GM21390 (cell line): ENCODE measurements at regions not wholly inside any gene's neighbourhood (a gene's known extent, or its start where the extent isn't known, plus 50 kb on each side); places are given as distances from the start of the nearest gene placed in this dataset.
"Not testable (repeated sequence)": the region's sequence is repeated elsewhere in the genome, so short reads cannot be mapped to it uniquely, and the experiment has no call there.

Experiments
- ATAC-seq: cut with Tn5 transposase; IDR thresholded peaks from one replicate; pipeline ENCODE4 v1.9.1; 2021; ENCODE audit not compliant: unreplicated experiment

DNA sequence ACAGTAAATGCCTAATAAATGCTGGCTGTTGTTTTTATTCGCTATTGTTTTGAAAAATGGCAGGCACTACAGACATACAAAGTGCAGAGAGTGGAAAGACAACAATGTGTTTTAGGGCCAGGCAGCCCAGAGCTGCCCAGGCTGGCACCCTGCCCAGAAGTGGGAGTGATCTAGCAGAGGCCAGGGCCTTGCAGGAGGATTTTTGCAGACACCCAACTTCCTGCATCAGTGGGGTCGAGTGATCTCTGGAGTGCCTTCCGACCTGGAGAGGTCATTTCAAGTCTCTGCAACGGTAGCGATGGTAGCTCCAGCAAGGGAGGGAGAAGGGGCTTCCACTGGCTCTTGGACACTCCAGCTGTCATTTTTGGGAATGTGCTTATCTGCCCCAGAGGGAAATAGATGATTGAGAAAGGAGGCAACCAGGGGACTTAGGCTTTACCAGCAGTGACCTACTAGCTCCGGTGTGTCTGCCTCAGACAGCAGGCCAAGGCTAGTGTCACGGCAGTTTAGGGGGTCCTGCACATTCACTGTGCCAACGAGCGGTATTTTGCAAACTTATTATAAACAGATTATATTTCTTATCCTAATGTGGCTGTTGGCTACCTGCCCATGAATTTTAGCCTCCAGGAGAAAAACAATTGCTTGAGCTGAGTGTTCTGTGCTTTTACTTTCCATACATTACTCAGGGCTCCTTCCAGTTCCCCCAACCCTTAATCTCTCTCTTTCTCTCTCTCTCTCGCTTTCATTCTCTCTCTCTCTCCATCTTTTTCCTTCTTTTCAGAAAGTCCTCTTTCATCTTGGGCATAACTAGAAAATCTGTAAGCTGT, 153.9 kb upstream of the PLGLB2 start:
- not testable (repeated sequence) for ATAC-seq

DNA sequence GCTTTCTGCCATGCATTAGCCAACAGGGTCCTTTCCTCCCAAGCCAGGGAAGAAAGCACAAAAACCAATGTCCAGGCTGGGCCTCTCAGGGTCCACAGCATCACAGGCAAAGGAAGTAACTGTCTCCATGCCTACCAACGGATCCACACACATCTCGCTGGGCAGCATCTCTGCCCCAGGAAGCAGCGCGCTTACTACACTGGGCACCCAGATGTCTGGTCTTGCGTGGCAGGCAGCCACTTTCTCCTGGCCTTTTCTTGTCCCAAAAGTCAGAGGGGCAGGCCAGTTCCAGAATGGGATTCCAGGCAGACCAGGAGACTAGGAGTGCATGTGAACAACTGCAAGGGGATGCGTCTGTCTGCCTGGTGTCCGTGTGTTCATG, 153.3 kb upstream of the PLGLB2 start:
- not testable (repeated sequence) for ATAC-seq

DNA sequence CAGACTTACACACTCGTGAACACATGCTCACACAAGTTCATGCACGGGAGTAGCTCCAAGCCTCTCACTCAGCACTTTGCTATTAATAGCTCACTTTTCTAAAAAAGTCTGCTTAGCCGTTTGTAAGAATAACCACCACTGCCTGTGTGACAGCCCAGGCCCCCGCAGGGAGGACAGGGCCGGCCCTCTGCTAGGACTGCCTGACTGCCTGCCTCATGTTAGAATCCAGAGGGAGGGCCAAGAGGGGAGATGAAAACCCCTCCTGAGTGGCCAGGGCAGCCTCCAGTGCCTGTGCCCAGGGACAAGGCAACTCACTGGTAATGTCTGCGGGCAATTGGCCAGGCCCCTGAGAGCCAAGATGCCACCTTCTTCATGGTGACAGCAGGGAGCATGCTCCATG, 152.9 kb upstream of the PLGLB2 start:
- ATAC-seq: not testable (repeated sequence)

DNA sequence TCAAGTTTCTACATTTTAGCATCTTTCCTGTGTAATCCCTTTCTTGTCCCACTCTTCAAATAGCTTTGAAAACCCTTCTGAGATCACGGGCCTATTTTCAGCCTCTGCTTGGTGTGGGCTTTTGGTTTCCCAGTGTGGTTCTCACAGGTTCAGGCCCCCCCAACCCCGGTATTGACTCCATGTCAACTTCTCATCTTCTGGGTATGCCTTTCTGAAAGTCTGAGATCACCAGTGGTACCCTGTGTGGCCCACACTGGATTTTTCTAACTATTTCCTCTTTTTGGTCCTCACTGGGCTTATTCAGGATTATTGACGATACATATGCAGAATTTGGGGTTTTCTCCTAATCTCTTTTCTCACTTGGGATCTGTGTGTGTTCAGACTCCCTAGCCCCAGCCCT, 146.9 kb upstream of the PLGLB2 start:
- not testable (repeated sequence) for ATAC-seq

DNA sequence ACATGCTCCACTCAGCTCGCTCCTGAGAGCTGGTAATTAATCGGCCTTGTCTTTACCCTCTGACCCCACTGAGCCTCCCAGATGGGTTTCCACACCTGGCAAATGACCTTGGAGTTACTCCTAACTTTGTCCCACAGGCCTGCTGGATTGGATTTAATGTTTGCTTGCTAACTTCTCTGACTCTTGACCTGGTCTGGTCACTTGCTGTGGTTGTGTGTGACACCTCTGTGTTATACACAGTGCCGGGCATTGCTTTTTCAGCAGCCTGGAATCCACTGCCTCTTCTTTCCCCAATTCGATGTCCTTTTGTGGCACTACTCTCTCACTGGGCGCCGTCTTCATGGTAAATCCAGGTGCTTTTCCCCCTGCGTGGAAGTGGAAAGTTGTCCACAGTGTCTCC, 145.8 kb upstream of the PLGLB2 start:
- not testable (repeated sequence) for ATAC-seq

DNA sequence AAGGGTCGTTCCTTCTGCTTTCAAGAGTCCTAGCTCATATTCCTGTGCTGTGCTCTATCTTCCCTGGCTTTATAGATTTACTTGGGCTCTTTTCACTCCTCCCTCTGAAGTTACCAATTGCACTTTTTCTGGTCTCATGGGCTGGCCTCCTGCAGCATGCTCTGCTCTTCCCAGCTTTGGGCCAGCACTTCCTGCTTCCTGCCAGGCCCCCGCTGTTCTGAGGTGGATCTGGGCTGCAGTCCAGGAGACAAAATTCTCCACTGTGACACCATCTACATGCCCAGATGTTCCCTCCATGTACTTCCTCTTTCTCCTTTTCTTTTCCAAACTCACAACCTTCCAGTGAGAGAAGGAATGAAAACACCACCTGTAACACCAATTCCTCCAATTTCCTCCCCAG, 145.2 kb upstream of the PLGLB2 start:
- not testable (repeated sequence) for ATAC-seq

DNA sequence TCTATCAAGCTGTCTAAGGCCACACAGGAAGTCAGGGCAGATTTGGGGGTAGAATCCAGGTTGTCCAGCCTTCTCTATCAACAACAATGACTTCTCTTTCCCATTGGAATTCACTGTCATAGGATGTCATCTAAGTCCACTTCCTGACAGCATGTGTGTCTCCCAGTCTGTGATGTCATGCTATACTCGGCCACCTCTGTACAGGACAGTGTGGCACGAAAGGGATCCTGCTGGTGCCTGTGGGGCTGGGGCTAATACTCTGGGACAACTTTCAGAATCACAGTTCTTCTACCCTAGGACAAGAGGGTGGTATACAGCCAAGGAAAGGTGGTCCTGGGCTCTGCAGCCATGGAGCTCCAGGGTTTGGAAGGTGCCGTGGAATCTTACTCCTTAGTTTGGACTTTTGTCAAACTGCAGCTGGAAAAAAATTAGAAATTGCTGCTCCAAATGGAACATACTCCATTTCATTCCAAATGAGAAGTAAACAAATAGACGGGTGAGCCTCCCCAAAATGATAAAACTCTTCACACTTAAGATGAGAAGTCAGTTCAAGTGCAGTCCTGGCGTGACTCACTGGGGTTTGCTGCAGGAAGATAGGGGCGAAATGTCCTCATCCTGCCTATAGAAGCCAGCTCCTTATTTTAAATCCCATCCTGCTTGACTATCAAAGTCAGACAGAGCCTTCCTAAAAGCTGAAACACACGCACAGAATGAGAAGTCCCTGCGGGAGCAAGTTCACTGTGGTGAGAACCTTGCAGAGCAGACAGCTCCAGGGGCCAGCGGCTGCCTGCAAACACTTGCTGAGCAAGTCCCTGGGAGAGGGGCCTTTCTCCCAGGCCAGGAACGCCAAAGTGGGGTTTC, 144.2 kb upstream of the PLGLB2 start:
- not testable (repeated sequence) for ATAC-seq

DNA sequence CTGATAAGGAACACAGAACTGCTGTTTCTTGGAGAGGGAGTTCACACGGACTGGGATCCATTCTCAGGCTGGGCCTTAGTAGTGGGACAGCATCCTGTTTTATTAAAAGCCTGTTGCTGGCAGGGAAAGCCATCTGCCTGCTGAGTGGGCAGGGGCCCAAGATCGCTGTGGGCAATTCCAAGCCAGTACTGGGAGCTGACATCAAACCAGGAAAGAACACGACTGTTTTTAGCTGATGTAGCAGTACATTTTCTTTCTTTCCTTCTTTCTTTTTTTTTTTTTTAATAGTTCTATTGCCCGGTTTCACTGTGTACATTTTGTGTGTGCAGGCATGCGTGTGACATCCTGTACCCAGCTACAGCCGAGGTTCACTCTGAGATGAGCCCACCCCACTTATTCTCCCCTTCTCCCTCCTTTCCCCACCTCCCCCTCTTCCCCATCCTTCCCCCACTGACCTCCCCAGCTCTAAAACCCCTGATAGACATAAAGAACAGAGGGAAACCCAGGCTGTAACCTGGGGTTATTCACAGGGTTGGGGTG, 143.5 kb upstream of the PLGLB2 start:
- not testable (repeated sequence) for ATAC-seq

DNA sequence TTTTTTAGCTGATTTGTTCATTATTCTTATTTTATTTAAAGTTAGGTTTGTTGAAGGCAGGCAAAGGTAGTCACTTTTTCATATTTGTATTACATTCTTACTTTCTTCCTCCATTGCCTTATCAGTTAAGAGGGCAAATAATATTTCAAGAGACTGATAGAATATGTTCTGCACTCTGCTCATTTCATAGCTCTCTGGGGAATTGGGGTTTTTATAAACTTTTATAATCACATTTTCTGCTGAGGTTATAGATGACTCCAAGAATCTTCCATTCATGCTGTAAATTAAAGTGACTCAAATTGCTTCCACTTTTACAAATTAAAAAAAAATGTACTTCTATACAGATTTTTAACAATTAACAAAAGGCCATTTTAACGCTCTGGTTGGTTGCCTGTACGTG, 142.9 kb upstream of the PLGLB2 start:
- not testable (repeated sequence) for ATAC-seq

DNA sequence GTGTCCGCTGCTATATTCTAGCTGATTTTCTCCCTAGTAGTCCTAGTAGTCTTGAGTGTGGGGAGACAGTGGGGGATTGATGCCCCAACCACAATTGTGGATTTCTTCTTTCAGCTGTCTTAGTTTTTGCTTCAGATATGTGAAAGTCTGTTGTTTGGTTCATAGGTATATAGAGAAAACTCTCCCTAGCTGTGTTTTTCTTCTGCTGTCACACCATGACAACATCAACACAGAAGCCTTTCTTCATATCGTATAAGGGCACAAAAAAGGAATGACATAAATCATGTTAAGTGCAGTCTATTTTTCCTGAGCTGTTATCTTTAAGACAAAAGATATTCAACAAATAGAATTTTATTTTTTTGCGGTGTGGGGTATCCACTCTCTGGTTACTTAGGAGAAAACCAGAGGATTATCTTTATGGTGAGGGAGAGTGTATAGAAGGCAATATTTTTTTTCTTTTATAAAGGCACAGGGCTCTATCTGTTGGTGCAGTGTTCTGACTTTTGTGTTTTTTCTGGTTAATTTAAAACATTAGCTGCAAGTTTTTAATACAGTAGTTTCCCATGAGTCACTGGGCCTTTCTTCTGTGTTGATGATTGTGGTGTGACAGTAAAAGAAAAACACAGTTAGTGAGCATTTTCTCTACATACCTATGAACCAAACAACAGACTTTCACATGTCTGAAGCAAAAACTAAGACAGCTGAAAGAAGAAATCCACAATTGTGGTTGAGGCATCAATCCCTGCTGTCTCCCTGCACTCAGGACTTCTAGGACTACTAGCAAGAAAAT, 139.3 kb upstream of the PLGLB2 start:
- not testable (repeated sequence) for ATAC-seq

DNA sequence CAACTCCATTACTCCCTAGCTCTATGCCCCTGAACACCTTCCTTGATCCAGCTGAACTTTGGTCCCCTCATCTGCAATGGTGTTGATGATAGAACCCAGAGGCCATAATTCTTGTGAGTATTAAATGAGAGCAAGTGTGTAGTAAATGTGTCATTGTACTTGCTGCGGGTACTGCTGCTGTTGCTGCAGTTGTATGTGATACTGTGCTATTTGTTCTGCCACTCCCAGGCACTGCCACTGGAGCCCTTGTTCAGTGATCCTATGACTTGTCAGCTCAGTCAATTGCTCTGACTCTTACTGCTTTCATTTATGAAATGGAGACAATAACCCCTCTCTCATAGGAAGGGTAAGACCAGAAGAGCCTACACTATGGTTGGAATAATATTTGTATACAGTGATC, 136.9 kb upstream of the PLGLB2 start:
- ATAC-seq: not testable (repeated sequence)

DNA sequence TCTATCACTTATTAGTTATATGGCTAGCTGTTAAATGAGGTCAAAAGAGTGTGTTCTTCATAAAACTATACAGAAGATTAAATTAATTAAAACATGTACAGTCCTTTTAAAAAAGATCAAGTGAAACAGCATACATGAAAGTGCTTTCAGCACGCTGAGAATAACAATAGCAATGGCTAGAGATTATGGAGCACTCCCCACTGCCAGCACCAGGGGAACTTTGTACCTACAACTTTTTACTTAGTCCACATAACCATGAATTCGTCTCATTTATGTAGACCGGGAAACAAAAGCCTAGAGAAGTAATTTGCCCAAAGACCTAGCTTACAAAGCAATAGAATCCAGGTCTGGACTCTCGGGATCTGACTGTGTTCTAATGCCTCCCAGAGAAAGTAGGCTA, 136.5 kb upstream of the PLGLB2 start:
- ATAC-seq: not testable (repeated sequence)

DNA sequence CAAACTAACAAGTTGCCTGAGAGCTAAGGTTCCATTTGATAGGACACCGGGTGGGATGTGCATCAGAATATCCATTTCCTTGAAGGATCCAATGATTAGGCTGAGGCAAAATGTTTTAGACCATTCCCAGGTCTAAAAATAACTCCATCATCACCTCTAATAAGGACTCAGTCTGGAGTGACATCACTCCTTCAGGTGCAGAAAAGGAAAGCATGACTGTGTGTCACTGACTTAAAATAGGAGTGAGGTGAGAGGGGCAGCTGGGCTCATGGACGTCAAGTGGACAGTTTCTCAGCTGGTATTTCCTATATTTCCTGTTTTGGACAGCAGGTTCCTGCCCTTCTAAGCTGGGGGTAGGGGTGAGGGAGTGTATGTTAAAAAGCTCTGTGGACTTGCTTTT, 135.9 kb upstream of the PLGLB2 start:
- ATAC-seq: not testable (repeated sequence)

DNA sequence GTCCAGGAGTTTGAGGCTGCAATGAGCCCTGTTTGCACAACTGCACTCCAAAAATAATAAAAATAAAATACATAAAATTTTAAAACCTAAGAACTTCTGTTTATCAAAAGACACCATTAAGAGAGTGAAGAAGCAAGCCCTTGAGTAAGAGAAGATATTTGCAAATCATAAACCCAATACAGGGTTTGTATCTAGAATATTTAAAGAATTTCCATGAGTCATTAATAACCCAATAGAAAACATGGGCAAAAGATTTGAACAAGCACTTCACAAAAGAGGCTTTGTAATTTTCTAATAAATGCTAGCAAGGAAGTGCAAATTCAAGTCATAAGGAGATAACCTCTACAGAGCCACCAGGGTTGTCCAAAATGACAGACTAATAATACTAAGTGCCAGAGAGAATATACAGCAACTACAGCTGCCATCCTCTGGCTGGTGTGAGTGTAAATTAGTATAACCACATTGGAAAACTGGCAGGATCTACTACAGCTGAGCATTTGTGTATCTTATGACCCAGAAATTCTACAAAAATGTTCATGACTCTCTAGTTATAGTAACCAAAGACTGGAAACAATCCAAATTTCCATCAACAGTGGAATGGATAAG, 133.0 kb upstream of the PLGLB2 start:
- not testable (repeated sequence) for ATAC-seq

DNA sequence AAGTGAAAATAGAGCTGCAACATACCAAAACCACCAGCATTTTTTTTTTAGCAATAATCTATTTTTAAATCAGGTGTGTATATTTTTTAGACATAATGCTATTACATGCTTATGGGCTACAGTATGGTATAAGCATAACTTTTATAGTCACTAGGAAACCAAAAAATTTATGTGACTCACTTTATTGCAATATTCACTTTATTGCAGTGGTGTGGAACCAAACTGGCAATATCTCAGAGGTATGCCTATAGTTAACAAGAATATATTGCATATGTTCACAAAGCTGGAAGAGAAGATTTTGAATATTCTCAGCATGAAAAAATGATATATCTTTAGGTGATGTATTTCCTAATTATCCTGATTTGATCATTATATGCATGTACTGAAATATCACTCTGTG, 128.8 kb upstream of the PLGLB2 start:
- not testable (repeated sequence) for ATAC-seq

DNA sequence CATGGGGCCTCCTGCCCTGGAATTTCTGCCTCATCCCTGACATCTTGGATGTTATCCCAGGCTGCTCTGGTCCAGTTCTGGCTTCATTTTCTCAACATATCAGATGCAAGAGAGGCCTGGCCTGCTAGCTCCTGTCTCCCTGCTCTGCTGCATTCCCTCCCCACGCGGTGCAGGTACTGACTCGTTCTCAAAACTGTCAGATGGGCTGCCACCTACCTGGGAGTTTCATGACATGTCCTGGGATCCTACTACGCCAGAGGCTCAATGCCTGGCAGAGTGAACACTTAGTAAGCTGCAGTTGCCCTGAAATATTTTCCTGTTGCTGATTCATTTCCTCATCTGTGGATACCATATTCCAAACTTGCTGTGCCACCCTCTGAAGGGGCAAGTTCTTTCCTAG, 126.7 kb upstream of the PLGLB2 start:
- ATAC-seq: not testable (repeated sequence)

DNA sequence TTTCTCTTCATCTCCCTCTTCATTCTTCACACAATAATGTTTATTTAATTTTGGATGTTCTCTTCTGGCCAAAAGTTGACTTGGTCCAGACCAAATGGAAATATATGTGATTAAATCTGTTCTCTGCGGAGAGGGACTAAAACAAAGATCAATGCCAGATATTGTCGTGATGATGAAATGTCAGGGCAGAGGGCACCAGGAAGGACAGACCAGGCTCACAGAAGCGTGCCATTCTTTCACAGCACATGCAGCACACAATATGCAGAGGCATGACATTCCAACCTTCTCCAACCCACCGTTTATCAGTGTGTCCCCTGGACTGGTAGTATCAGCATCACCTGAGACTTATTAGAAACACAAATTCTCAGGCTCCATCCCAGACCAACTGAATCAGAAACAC, 125.2 kb upstream of the PLGLB2 start:
- ATAC-seq: not testable (repeated sequence)

DNA sequence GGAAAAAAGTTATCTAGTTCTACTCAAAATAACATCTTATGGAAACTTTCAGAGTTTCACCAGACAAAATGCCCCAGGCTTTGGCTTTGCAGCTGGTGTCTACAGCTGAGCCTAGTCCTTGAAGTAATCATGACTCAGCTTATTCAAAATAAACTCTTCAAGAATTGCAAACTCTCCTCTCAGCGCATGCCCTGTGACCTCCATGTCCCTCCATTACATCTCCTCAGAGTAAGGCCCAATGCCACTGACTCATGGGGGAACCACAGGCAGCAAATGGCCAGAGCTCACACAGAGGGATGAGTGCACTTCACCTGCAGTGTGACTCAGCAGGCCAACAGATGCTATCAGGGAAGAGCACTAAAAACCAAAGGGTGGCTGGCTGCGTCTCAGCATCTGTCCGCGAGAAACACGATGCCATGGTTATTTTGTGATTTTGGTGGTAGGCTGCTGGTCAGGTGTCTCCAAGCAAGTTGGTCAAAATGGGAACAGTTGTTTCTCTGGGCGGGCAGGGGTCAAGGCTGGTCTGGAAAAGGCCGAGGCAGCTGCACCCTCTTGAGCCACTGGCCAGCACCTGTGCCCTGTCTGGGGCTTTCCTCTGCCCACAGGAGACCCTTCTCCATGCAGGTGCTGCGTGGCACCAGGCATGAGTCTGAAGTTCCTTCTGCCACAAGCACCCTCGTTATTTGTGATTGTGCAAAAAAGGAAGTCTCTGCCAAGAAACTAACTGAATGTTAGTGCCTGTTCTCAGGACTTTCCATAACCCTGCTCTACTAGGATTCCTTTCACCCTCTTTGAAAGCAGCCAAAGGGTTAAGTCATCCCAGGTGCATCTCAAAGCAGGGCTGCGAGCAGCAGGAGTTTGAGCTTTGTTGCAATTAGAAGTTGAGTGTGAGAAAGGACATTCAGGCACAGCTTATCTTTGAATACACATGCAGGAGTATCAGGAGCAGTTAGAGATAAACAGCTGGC, 118.1 kb upstream of the PLGLB2 start:
- ATAC-seq: not testable (repeated sequence)

DNA sequence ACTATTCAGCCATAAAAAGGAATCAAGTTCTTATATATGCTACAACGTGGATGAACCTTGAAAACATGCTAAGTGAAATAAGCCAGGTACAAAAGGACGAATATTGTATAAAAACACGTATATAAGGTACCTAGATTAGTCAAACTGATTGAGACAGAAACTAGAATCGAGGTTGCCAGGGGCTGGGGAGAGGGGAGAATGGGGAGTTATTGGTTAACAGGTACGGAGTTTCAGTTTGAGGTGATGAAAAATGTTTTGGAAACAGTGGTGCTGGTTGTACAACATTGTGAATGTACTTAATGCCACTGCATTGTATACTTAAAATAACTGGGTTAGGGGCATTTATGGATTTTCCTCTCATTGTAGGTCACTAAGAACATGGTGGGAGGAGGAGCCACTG, 117.0 kb upstream of the PLGLB2 start:
- ATAC-seq: not testable (repeated sequence)
